Ovary (tissue), 3 donors: ENCODE measurements at regions not wholly inside any gene's neighbourhood (a gene's known extent, or its start where the extent isn't known, plus 50 kb on each side); places are given as distances from the start of the nearest gene placed in this dataset.

ENCODE experiments used
- POLR2A ChIP-seq: fragments of 450-650 bp; IDR thresholded peaks from one replicate; pipeline ENCODE4 v1.6.1; 2017; ENCODE audit warnings: antibody characterized with exemption, mild to moderate bottlenecking, moderate library complexity
- TF ChIP-seq, protein P1 (sequence below), 3 donors: fragments of 450-650 bp in 2 of 3; fragments of 200-600 bp in 1 of 3; IDR thresholded peaks; one replicate each; pipeline versions ENCODE4 v1.5.1 to v1.8.0; 2016 to 2022; ENCODE audit warnings: antibody characterized with exemption in 3 of 3, mild to moderate bottlenecking in 1 of 3
- donor health status: DM: no; HTN: no; CAD: no.

DNA sequence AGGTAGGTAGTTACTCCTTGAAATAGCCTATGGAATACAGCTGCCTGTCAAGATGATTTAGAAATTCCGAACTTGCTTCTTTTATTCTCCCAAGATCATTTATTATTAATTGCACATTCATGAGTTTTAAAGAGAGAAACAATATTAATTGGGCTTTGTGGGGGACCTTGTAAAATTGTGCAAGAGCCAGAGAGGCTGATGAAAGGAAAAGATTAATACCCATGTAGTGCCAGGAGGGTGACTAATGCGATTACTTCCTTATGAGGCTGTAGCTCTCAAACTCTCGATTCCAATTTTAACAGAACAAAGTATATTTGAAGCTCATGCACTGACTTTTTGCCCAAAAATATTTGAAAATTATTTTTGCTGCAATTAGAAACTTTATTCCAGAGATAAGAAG, 423.8 kb upstream of the ID4 start:
- TF ChIP-seq POLR2A = no peak
- TF ChIP-seq, protein P1, sequence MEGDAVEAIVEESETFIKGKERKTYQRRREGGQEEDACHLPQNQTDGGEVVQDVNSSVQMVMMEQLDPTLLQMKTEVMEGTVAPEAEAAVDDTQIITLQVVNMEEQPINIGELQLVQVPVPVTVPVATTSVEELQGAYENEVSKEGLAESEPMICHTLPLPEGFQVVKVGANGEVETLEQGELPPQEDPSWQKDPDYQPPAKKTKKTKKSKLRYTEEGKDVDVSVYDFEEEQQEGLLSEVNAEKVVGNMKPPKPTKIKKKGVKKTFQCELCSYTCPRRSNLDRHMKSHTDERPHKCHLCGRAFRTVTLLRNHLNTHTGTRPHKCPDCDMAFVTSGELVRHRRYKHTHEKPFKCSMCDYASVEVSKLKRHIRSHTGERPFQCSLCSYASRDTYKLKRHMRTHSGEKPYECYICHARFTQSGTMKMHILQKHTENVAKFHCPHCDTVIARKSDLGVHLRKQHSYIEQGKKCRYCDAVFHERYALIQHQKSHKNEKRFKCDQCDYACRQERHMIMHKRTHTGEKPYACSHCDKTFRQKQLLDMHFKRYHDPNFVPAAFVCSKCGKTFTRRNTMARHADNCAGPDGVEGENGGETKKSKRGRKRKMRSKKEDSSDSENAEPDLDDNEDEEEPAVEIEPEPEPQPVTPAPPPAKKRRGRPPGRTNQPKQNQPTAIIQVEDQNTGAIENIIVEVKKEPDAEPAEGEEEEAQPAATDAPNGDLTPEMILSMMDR (IDR thresholded peaks at IDR 0.05) = no peak
